ENCODE measurements at regions not wholly inside any gene's neighbourhood (a gene's known extent, or its start where the extent isn't known, plus 50 kb on each side); places are given as distances from the start of the nearest gene placed in this dataset.
A peak's percentile ranks its signal among the peaks of the same experiment; 100 is the strongest.
"Not testable (repeated sequence)": the region's sequence is repeated elsewhere in the genome, so short reads cannot be mapped to it uniquely, and the experiment has no call there.

DNA sequence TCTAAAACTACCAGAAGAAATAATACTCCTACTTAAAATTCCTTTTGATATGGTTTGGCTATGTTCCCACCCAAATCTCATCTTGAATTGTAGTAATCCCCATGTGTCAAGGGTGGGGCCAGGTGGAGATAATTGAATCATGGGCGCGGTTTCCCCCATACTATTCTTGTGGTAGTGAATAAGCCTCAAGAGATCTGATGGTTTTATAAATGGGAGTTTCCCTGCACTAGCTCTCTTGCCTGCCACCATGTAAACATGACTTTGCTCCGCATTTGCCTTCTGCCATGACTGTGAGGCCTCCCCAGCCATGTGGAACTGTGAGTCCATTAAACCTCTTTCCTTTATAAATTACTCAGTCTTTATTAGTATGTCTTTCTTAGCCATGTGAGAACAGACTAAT is 390.5 kb downstream of the CHSY3 start:
- not testable (repeated sequence) for DNase-seq

DNA sequence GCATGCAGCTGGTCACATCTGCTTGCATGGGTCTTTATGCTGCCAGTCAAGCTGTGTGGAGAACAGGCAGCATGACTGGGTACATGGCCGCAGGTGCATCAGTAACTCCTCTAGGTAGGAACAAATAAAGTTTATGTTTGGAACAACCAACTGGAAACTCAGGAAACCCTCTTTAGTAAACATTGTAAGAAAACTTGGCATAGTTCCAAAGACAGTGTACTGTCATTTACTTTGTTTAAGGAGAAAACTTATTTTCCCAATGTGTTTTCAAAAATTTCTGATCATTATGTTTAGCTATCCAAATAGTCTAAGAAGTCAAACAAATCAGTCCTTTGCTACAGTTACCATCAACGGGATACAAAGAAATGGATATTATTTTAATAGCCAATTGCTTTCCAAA is 386.0 kb downstream of the CHSY3 start:
- no peak for DNase-seq

- peak; percentile 51 for DNase-seq
Observed at GRCh38 chr5:130289132-130290088, 385.1 kb downstream of the CHSY3 start.

GRCh38 chr5:130287438-130287837 is 383.2 kb downstream of the CHSY3 start:
- no peak for DNase-seq

DNA sequence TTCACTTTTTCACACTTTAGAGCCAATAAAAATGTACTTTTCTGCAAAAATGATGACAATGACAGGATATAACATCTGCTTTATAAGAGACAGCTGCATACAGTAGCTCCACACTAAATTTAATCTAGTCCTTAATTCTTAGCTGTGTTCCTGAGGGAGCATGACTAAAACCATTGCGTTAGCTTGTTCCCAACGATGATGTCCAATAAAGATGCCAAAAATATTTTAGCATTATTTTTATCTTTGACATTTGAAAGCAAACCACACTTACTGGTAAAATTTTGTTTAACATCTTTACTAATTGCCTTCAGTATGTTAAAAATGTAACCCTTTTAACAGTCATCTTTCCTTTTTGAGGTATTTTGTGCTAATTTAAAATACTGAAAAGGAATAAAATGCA is 382.7 kb downstream of the CHSY3 start:
- DNase-seq = peak; percentile 75

DNA sequence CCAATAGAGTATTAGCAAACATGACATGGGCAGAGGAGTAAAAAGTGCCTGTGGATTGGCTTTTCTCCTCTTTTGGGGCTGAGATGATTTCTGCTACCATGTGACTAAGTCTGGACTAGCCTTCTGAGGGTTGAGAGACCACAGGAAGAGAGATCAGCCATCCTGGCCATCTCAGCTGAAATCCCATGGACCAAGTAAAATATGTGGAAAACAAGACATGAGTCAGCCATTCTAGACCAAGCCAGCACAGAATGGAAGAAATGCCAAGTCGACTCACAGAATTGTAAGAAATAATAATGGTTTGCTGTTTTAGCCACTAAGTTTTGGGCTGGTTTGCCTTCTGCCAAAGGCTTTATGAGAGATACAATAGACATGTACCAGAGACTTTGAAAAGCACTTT is 377.8 kb downstream of the CHSY3 start:
- peak; percentile 82 for DNase-seq

DNA sequence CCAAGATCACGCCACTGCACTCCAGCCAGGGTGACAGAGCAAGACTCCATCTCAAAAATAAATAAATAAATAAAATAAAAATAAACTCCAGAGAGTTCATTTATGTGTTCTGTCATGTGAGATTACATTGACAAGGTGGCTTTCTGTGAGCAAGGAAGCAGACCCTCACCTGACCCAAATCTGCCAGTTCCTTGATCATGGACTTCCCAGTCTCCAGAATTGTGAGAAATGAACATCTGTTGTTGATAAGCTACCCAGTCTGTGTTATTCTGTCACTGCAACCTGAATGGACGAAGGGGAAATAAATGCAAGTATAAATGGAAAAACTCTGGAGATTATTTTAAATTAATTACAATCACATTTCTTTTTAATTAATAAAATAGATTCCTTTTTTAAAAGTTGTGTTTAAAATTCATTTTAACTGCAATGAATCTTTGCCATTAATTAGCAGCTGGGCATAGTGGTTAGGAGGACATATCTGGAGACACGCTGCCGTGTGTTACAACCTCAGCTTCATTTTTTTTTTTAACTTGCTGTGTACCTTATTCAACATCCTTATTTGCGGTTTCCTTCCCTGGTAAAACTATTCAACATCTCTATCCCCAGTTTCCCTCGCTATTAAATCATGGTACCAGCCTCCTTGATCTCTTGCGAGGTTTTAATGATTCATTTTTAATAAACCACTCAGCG is 376.4 kb downstream of the CHSY3 start:
- DNase-seq = peak; percentile 9

DNA sequence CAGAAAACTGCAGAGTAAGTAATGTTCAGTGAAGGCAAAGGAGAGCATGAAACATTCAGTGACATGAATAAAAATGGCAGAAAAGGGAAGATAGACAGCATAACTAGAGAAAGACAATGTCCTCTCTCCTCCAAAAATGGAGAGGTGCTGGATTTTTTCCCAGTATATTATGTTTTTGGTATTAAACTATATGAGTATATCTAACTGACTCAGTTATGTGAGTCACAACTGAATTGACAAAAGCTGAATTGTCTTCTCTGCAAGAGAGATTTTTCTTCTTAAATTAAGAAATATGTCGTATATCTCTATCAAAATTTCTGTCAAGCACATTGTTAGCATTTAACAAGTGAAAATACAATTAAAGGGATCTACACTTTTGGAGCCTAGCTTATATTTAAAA is 375.1 kb downstream of the CHSY3 start:
- peak; percentile 26 for DNase-seq

- DNase-seq = no peak
Observed at GRCh38 chr5:130278136-130278535, 373.9 kb downstream of the CHSY3 start.

GRCh38 chr5:130277522-130277921 is 373.3 kb downstream of the CHSY3 start:
- DNase-seq = no peak

DNA sequence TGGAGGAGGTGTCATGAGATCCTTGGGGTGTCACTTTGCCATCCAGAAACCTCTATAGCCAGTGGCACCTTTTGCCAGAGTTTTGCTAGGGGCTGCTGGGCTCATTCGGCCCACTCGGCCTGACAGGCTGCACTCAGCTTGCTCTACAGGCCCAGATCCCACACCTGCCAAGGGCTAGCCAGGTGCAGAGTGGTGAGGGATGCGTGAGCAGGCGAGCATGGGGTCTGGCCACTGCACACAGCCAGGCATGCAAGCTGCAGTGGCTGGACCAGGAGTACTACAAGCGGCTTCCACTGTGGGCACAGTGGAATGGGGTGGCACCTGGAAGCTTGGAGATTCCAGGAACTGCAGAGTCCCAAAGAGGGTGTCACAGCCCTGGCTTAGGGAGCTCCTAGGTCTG is 372.7 kb downstream of the CHSY3 start:
- no peak for DNase-seq

DNA sequence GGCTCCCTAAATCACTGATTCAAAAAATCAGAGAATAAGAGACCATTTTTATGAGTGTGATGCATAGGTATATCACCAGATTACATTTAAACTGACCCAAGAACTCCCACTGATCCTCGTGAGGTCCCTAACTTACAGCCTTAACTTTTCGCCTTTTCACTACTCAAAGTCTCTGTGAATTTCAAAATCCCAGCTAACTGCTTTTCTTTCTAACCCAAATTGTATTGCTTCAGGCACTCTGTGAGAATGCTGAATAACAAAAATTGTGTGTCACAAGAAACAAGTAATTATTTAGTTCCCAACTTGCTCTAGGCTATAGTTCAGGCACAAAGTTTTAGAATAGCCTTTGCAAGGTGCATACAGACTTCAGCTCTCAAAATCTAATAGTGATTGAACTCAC is 368.6 kb downstream of the CHSY3 start:
- DNase-seq = no peak

DNA sequence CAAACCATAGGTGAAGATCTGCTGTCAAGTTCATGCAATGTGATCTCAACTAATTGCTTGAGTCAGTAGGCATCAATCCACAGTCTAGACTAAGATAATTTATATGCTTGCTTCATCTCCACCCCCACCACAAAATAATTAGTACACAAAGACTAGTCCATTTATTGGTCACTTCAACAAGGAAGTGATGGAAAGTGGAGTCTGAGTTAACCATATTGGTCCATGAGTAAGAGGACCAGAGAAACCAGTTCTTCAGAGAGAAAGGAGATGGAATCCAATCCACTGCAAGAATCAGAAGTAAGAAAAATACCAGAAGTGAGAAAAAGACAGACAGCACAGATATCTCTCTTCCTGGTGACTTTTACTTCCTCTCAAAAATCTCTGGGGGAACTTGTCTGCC is 366.5 kb downstream of the CHSY3 start:
- no peak for DNase-seq

DNA sequence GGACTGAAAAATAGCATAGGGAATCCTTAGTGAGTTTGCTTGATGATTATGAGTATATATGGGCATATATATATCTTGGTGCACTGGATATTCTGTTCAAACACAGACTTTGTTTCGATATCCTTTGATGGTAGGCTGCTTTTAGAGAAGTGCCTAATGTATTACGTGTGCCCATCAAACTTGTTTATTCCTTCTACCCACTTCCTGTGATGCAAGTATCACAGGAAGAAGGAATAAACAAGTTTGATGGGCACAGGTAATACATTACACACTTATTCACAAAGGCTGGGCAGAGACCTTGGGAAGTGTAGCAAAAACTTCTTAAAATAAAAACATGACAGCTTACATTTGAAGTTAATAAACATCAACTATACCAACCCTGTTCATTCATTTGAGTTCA is 364.2 kb downstream of the CHSY3 start:
- no peak for DNase-seq

DNA sequence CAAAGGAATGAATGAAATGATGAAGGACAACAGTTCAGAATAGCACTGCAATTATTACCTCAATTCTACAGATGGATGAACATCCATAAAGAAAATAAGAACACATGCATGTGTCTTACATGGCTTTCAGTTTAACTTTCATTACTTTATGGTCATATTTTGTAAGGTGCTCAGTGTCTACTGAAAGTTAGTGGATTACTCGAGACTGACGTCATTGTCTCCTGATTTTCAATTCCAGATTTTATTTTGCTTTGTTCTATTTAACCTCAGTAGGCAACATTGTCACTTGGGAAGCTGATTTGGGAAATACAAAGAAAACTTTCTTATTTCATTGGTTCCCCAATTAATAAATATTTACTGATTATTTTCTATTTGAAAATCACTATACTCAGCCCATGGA is 363.7 kb downstream of the CHSY3 start:
- DNase-seq = no peak

- no peak for DNase-seq
Observed at GRCh38 chr5:130260481-130260880, 356.2 kb downstream of the CHSY3 start.

GRCh38 chr5:130251931-130252330 is 347.7 kb downstream of the CHSY3 start:
- DNase-seq = no peak

GRCh38 chr5:130243641-130244040 is 339.4 kb downstream of the CHSY3 start:
- no peak for DNase-seq

DNA sequence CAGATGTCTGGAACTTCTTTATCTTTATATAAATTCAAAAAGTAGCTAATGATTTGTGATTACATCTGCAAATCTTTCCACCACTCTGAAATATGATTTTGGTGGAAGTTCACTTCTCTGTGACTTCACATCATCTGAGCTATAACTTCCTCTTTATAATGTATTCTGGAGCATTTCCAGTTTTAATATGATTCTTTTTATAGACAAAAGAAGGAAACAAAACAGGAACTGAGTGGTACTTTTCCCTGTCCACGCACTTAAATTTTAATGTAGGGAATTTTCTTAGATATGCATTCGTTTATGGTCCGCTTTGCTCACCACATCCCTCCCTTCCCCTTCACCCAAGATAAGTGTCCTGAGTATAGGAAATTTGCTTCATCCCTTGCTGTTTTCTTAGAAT is 333.5 kb downstream of the CHSY3 start:
- DNase-seq = no peak

All from fibroblast of skin of right quadriceps (primary cell).